Hepatocyte (in vitro differentiated cells): ENCODE measurements at regions not wholly inside any gene's neighbourhood (a gene's known extent, or its start where the extent isn't known, plus 50 kb on each side); places are given as distances from the start of the nearest gene placed in this dataset.

Experiments used
- EZH2 ChIP-seq: fragments of 200-600 bp; sonication (generic); IDR thresholded peaks from 2 replicates; pipeline ENCODE4 v1.6.1; 2016; ENCODE audit warnings: antibody characterized with exemption, mild to moderate bottlenecking, borderline replicate concordance
- EZH2phosphoT487 ChIP-seq: fragments of 200-600 bp; sonication (generic); IDR thresholded peaks from one replicate; pipeline ENCODE4 v1.6.1; 2018; ENCODE audit warnings: antibody characterized with exemption, mild to moderate bottlenecking, low read depth, moderate library complexity; ENCODE audit not compliant: unreplicated experiment, severe bottlenecking
- TF ChIP-seq, protein P1 (sequence below): fragments of 200-600 bp; sonication (generic); IDR thresholded peaks from 2 replicates; pipeline ENCODE4 v1.5.1; 2016; ENCODE audit warnings: antibody characterized with exemption, mild to moderate bottlenecking; ENCODE audit not compliant: poor library complexity

DNA sequence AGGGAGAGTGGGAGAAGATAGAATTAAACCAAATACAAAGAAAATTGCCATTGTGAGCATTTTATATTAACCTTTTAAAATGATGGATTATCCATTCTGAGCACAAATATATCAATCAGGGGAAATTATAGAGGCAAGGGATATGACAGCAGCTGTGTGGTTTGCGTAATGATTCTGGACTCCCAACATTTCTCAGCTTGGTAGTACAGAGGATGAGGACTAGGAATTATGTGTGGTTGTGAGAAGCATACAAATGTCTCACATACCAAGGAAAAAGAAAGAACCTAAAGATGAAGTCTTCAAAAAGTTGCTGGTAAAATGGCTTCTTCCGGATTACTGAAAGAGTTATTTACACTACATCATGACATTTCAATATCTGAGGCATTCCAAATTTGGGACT, 674.6 kb upstream of the NR3C2 start:
- TF ChIP-seq, protein P1, sequence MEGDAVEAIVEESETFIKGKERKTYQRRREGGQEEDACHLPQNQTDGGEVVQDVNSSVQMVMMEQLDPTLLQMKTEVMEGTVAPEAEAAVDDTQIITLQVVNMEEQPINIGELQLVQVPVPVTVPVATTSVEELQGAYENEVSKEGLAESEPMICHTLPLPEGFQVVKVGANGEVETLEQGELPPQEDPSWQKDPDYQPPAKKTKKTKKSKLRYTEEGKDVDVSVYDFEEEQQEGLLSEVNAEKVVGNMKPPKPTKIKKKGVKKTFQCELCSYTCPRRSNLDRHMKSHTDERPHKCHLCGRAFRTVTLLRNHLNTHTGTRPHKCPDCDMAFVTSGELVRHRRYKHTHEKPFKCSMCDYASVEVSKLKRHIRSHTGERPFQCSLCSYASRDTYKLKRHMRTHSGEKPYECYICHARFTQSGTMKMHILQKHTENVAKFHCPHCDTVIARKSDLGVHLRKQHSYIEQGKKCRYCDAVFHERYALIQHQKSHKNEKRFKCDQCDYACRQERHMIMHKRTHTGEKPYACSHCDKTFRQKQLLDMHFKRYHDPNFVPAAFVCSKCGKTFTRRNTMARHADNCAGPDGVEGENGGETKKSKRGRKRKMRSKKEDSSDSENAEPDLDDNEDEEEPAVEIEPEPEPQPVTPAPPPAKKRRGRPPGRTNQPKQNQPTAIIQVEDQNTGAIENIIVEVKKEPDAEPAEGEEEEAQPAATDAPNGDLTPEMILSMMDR: no peak
- TF ChIP-seq EZH2phosphoT487 (no peak), EZH2 (no peak)
